ENCODE measurements at regions not wholly inside any gene's neighbourhood (a gene's known extent, or its start where the extent isn't known, plus 50 kb on each side); places are given as distances from the start of the nearest gene placed in this dataset.

DNA sequence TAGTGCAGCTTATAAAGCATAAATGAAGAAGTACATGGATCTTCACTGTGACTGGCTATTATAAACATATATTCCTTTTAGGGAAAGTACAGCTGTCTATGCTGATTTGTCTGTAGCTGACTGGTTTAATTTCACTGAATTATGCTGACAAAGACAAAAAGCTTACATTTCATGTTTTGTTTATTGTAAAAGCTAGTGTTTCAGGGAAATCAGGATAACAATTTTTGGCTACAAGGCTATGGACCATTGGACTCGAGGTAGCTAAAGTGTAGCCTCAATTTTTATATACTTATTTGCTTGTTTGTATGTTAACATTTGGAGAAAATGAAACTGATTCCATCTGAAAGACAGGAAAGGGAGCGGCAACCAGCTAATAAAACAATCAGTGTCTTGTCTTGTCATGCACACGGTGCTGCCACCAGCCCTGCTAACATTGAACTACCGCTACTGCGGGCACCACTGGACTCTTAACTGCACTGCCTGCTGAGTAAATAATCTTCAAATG is 480.2 kb downstream of the COL11A1 start:
- H3K36me3 ChIP-seq (replicated peaks; ENCODE audit: insufficient read depth, low read depth), result no peaks in the 10 kb centered on the region
- TF ChIP-seq EZH2phosphoT487 (IDR thresholded peaks at IDR 0.05; ENCODE audit: low read depth, severe bottlenecking, unreplicated experiment), result peak; percentile 58
- no peak for TF ChIP-seq CTCF (IDR thresholded peaks at IDR 0.05; ENCODE audit: poor library complexity)
- peak overlapping the region; percentile 61 for H3K4me2 ChIP-seq
- H3K9me2 ChIP-seq (replicated peaks; ENCODE audit: insufficient read depth), result no peaks in the 10 kb centered on the region
- WGBS (ENCODE audit: low lambda C conversion rate, missing lambda C conversion rate), result 68% methylated on average over 5 of the region's 5 CpGs
- peak overlapping the region; percentile 26 for H3K27ac ChIP-seq
- H3K4me3 ChIP-seq, result no peak overlapping the region
- H2AFZ ChIP-seq, result no peak overlapping the region
- no peaks in the 10 kb centered on the region for H3K79me2 ChIP-seq
- DNase-seq (ENCODE audit: low spot score), result peak; percentile 20
- H3K27me3 ChIP-seq, result no peaks in the 10 kb centered on the region
- H4K20me1 ChIP-seq (ENCODE audit: insufficient read depth, poor library complexity, severe bottlenecking), result no peaks in the 10 kb centered on the region
- H3K4me1 ChIP-seq (ENCODE audit: insufficient read depth), result no peaks in the 10 kb centered on the region
- no peaks in the 10 kb centered on the region for H3K9me3 ChIP-seq (ENCODE audit: low read depth)

GRCh38 chr1:102627145-102627544 is 481.2 kb downstream of the COL11A1 start:
- DNase-seq (ENCODE audit: low spot score), result no peak
- 81% methylated on average over 2 of the region's 2 CpGs for WGBS (ENCODE audit: low lambda C conversion rate, missing lambda C conversion rate)
- Histone ChIP-seq H3K27me3 (no peaks in the 10 kb centered on the region), H2AFZ (no peak overlapping the region), H3K36me3 (replicated peaks; ENCODE audit: insufficient read depth, low read depth) (no peaks in the 10 kb centered on the region), H3K4me3 (no peak overlapping the region), H3K4me1 (ENCODE audit: insufficient read depth) (no peaks in the 10 kb centered on the region), H3K9me3 (ENCODE audit: low read depth) (no peaks in the 10 kb centered on the region), H3K9me2 (replicated peaks; ENCODE audit: insufficient read depth) (no peaks in the 10 kb centered on the region), H3K79me2 (no peaks in the 10 kb centered on the region), H3K27ac (peak overlapping the region; percentile 18), H3K4me2 (peak overlapping the region; percentile 61), H4K20me1 (ENCODE audit: insufficient read depth, poor library complexity, severe bottlenecking) (no peaks in the 10 kb centered on the region)
- TF ChIP-seq EZH2phosphoT487 (IDR thresholded peaks at IDR 0.05; ENCODE audit: low read depth, severe bottlenecking, unreplicated experiment) (no peak), EZH2 (IDR thresholded peaks at IDR 0.05; ENCODE audit: borderline replicate concordance) (no peak), CTCF (IDR thresholded peaks at IDR 0.05; ENCODE audit: poor library complexity) (no peak)

- H3K4me3 ChIP-seq, result no peak overlapping the region
- TF ChIP-seq EZH2phosphoT487 (IDR thresholded peaks at IDR 0.05; ENCODE audit: low read depth, severe bottlenecking, unreplicated experiment) (no peak), EZH2 (IDR thresholded peaks at IDR 0.05; ENCODE audit: borderline replicate concordance) (no peak)
Measured at GRCh38 chr1:102615896-102616295, 492.4 kb downstream of the COL11A1 start.

DNA sequence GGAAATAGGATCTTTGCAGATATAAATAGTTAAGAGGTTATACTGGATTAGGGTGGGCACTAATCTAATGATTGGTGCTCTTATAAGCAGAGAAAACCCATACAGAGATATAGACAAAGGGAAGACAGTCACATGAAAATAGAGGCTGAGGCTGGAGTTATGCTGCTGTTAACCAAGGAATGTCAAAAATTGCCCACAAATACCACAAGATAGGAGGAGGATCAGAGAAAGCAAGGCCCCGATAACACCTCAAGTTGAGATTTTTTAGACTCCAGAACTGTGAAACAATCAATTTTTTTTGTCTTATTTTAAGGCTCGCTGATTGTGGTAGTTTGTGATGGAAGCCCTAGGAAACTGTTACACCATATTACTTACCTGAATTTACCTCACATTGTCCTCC is 513.2 kb downstream of the COL11A1 start:
- no peak for TF ChIP-seq CTCF (IDR thresholded peaks at IDR 0.05; ENCODE audit: poor library complexity)
- no peak for TF ChIP-seq EZH2 (IDR thresholded peaks at IDR 0.05; ENCODE audit: borderline replicate concordance)
- no peak for TF ChIP-seq EZH2phosphoT487 (IDR thresholded peaks at IDR 0.05; ENCODE audit: low read depth, severe bottlenecking, unreplicated experiment)
- Histone ChIP-seq H3K4me3 (no peak overlapping the region), H4K20me1 (ENCODE audit: insufficient read depth, poor library complexity, severe bottlenecking) (no peaks in the 10 kb centered on the region), H3K27ac (no peak overlapping the region), H3K9me3 (ENCODE audit: low read depth) (no peaks in the 10 kb centered on the region), H3K79me2 (no peaks in the 10 kb centered on the region), H3K9me2 (replicated peaks; ENCODE audit: insufficient read depth) (no peaks in the 10 kb centered on the region), H3K36me3 (replicated peaks; ENCODE audit: insufficient read depth, low read depth) (no peaks in the 10 kb centered on the region), H2AFZ (no peak overlapping the region), H3K4me1 (ENCODE audit: insufficient read depth) (no peaks in the 10 kb centered on the region), H3K27me3 (no peaks in the 10 kb centered on the region), H3K4me2 (no peak overlapping the region)
- 98% methylated on average over 2 of the region's 2 CpGs for WGBS (ENCODE audit: low lambda C conversion rate, missing lambda C conversion rate)
- no peak for DNase-seq (ENCODE audit: low spot score)

More at GRCh38 chr1:102615896-102616295, 492.4 kb downstream of the COL11A1 start:
- H3K27ac ChIP-seq, result no peak overlapping the region
- no peak overlapping the region for H3K4me2 ChIP-seq
- no peak overlapping the region for H2AFZ ChIP-seq
- no peaks in the 10 kb centered on the region for H3K9me2 ChIP-seq (replicated peaks; ENCODE audit: insufficient read depth)
- no peaks in the 10 kb centered on the region for H3K27me3 ChIP-seq
- no peak for DNase-seq (ENCODE audit: low spot score)
- 37% methylated on average over 2 of the region's 2 CpGs for WGBS (ENCODE audit: low lambda C conversion rate, missing lambda C conversion rate)
- no peaks in the 10 kb centered on the region for H3K79me2 ChIP-seq
- H3K4me1 ChIP-seq (ENCODE audit: insufficient read depth), result no peaks in the 10 kb centered on the region
- no peaks in the 10 kb centered on the region for H3K9me3 ChIP-seq (ENCODE audit: low read depth)
- no peaks in the 10 kb centered on the region for H4K20me1 ChIP-seq (ENCODE audit: insufficient read depth, poor library complexity, severe bottlenecking)
- H3K36me3 ChIP-seq (replicated peaks; ENCODE audit: insufficient read depth, low read depth), result no peaks in the 10 kb centered on the region
